COLO668 (cell line): ENCODE measurements at regions not wholly inside any gene's neighbourhood (a gene's known extent, or its start where the extent isn't known, plus 50 kb on each side); places are given as distances from the start of the nearest gene placed in this dataset.
"Not testable (repeated sequence)": the region's sequence is repeated elsewhere in the genome, so short reads cannot be mapped to it uniquely, and the experiment has no call there.

Experiments
- DNase-seq: peaks from one replicate; lab custom pipeline; 2025; ENCODE audit not compliant: unreplicated experiment; lab: John Stamatoyannopoulos, UW

DNA sequence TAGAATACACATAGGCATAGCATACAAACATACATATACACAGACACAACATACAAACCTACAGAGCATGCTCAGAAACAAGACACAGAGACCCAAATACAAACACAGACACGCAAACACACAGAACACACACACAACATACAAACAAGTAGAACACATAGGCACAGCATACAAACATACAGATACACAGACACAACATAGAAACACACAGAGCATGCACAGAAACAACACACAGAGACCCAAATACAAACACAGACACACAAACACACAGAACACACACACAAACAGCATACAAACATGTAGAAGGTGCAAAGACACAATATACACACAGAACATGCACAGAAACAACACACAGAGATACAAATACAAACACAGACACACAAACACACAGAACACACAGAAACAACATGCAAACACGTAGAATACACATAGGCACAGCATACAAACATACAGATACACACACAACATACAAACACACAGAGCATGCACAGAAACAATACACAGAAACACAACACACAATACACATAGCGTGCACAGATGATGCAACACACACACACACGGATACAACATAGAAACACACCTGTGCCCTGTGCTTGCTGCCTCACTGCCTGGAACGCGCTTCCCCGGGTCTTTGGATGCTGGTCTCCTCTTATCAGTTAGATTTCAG lies 469.0 kb upstream of the CDH4 start:
- DNase-seq = no peak

DNA sequence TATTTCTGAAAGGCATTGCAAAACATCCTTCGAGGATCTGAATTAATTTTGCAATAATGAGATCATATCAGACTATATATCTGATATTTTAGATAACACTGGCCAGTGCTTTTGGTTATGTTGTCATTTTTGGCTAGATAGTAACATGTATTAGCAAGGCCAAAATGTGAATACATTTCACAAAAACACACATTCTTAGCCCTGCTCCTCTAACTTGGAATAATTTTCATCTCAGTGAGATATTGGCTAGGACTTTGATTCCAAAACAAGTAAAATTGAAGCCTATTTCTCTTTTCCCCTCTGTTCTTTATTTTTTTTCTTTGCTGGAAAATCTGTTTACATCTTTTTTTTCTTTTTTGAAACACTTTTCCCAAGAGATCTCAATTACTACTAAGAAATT lies 466.8 kb upstream of the CDH4 start:
- no peak for DNase-seq

DNA sequence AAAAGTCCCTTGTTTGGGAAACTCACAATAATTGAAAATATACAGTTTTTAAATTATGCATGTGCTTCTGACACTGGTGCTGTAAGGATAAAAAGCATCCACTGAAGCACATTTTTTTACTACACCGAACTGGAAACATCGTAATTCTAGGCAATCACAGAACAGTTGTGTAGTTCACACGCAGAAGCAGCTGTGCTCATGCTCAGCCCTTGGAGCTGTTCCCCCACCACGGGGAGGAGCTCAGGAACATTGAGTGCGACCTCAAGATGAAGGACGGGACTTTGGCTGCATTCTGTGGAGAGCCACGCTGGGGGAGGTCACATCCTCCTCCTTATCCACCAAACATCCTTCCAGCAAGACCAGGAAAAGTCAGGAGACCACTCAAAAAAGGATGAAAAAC lies 466.3 kb upstream of the CDH4 start:
- DNase-seq = no peak

DNA sequence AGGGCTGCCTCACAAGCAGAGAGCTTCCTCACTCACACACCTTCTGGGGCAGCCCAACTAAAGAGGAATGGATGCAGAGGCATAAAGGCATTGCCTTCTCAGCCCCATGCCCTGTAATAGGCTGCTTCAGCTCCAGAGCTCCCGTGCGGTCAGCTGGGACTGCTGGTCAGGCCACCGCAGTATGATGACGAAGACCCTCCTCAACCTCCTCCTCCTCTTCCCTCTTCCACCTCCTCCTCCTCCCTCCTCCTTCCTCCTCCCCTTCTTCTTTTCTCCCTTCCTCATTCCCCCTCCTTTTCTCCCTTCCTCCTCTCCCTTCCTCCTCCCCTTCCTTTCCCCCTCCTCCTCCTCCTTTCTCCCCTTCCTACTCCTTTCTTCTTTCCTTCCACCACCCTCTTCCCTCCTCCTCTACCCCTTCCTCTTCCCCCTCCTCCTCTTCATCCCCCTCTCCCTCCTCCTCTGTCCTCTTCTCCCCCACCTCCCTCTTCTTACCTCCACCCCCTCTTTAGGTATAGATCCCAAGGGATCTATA lies 465.3 kb upstream of the CDH4 start:
- DNase-seq = no peak

DNA sequence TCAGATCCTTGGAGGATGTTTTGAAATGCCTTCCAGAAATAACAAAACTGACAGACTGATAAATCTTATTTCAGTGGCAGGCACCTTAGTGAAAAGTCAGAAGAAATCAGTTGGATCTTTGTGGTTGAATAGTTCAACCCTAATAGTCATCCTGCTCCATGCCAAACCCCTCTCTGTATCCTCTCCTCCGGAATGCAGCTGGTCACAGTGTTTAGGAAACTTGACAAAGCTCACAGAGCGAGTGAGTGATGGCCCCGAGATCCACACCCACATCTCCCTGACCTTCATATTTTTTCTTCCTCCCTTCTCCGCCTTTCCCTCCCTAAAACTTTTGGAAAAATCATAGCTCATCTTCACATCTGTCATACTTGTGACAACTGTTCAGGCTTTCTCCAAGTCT lies 464.8 kb upstream of the CDH4 start:
- DNase-seq = no peak

DNA sequence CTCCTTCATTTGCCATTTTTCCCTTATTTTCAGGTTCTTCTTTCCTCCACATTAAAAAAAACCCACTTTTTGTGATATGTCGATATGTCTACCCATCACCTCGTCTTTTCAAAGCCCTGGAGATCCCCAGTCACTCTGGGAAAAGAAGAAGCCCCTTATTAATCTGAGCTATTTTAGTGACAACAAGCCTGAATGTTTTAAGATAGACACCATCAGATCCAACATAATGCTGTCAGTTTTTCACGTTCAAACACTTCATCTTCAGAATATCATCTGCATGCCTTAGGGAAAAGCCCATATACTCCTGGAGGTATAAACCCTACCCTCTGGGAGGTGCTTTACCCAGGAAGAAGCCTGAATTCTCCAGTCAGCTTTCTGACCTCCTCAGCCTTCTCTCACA lies 464.0 kb upstream of the CDH4 start:
- no peak for DNase-seq

DNA sequence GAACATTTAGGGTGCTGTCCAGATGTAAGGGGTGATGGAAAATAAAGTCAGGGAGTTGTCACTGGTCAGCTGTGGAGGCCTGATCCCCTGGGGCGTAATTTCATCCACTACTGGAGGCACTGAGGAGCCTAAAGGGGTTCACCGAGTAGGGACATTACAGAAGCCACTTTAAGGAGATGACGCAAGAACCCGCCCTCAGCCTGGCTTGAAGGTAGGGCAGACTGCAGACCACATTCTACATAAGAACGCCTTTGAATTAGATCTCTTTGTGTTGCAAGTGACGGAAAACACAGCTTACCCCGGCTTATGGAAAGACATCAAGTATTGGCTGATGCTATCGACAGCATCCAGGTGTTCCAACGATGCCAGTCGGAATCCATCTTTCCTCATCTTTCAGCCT lies 462.7 kb upstream of the CDH4 start:
- no peak for DNase-seq

DNA sequence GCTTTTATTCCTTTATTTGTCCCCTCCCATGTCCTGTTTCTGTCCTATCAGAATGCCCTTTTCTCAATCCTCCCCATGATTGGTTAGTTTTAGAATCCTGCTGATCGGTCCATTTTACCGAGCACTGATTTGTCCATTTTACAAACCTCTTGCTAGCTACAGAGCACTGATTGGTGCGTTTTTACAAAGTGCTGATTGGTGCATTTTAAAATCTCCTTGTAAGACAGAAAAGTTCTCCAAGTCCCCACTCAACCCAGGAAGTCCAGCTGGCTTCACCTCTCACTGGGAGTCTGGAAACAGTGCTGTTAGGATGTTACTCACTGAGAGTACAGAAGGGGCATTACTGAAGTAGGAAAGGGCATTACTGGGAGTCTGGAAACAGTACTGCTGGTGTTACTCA lies 461.7 kb upstream of the CDH4 start:
- not testable (repeated sequence) for DNase-seq

DNA sequence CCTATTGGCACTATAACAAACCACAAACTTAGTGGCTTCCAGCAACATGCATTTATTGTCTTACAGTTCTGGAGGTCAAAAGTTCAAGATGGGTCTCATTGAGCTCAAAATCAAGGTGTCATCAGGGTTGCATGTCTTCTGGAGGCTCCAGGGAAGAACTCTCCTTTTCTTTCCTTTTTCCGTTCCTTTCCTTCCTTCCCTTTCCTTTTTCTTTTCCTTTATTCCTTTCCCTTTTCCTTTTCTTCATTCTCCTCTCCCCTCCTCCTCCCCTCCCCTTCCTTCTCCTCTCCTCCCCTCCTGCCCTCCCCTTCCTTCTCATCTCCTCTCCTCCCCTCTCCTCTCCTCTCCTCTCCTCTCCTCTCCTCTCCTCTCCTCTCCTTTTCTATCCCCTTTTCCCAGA lies 460.2 kb upstream of the CDH4 start:
- DNase-seq = no peak

DNA sequence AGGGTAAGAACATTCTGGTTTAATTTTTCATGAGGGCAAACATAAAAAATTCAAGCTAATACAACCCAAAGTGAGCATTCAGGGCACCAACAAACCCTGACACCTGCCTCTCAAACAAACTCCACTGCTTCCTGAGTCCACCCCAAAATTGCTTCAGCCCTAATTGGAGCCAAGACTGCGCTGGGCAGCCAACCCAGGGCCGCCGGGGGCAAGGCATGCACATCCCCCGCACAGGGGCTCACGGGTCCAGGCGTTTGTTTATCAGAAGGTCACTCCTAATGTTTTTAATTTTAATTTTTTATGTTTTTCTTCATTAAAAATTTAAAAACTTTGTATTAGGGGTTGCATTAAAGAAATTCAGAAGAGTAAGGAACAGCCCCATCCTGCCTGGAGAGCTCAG lies 459.1 kb upstream of the CDH4 start:
- DNase-seq = no peak

DNA sequence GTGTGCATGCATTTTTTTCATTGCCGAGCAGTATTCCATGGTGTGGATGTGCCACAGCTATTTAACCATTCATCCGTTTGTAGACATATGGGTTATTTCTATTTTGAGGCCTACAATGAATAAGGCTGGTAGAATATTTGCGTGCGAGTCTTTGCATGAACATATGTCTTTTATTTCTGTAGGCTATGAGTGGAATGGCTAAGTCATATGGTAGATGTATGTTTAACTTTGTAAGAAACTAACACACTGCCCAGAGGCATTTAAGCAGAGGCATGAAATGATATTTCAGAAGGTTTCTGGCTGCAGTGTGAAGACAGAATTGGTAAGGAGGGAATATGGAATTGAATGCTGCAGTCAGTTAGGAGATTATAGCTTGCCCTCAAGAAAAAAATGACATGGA lies 457.4 kb upstream of the CDH4 start:
- no peak for DNase-seq

DNA sequence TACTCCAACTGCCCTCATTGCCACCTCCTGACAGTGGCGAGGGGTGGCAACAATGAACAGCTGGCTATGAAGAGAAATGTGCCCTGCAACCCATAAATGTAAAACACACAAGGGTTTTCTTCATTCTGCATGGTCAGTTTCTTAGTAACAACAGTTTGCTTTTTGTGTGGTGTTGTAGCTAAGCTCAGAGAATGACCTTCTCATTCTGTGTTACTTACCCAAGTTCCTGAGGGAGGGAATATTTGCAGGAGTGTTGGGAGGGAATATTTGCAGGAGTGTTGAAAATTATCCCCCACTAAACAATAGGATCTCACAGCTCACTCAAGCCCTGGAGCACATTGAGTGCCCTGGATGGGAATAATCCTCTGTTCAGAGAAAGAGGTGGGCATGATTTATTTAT lies 456.4 kb upstream of the CDH4 start:
- DNase-seq = no peak

DNA sequence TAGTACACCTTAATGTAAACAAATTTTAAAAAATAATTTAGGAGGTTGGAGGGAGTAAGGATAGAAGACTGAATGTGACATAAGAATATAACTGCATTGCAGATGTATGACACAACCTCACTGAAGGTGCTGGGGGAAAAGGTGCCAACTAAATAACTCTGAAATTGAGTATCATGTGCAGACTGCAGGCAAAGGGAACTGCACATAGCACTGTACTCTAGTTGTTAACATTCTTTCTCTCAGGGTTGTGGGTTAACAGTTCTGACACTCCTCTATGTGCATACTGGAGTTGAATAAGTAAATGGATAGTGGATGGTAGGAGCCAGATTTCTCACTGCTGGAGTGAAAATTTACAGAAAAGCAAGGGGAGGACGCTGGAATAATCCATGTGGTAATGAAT lies 451.9 kb upstream of the CDH4 start:
- no peak for DNase-seq

DNA sequence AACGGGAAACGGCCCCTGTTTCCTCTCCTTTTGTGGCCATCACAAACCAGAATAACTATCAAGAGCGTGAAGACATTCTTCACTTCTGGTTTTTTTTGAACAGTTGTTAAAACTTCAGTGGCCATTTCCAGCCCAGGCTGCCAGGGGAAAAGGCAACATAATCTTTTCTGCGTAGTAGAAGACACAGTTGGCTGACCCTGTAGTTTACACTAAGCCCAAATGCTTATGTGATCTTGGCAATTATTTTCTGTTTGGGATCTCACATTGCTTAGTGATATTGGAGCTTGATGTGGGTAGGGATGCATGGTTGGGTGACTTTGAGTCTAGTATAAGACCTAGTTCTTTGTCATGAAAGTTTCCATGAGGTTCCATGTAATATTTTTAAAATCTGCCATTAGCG lies 449.4 kb upstream of the CDH4 start:
- no peak for DNase-seq

DNA sequence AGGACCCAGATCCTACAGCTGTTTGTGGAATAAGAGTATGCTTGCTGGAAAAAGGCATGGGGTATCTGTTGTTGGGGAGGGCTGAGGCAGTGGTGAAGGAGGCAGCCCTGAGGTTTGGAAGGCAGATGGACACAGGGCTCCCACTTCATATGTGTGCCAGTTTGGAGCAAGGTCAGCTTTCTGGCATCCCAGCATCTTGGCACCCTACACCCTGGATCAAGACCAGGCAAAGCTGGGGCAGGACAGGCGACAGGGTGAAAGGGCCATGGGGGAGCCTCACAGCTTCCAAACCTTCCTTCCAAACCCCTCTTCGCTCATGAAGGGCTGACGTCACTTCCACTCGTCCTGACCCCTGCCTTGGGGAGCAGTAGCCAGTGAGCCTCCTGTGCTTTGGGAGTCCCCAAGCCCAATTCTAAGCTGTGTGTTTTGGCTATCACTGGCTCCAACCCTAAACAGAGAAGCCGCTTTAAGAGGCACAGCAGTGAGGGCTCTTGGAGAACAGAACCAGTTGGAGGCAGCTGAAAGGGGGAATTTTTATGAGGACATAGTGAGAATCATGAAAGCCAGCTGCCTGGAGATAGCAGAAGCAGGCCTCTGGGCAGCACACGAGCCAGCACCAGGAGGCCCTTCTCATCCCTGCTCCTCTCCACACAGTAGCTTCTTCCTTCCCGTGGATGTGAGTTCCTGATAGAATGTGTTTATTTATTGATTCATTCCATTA lies 448.6 kb upstream of the CDH4 start:
- no peak for DNase-seq

DNA sequence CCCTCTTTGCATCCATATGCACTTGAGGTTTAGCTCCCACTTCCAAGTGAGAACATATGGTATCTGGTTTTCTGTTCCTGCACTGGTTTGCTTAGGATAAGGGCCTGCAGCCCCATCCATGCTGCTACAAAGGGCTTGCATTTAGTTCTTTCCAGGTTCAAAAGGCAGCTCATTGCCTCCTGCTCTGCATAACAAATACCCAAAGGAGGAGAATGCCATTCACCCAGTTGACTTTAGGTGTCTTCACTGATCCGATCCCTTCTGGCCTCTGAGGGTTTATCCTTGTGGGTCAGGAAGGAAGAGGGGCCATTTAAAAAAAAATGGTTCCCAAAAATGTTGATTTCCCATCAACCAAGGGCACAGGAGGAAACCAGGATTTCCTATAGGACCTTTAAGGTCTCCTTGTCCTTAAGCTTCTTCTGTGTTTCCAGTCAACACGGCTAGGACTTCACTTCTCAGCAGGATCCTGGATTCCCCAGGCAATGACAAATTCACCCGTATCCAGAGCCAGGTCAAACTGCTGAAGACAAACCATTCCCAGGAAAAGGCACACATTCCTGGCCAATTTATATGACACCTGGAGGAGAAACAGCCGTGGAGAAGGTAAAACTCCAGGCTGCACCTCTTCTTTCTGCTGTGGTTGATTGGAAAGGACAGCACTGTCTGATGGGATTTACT lies 447.7 kb upstream of the CDH4 start:
- no peak for DNase-seq

DNA sequence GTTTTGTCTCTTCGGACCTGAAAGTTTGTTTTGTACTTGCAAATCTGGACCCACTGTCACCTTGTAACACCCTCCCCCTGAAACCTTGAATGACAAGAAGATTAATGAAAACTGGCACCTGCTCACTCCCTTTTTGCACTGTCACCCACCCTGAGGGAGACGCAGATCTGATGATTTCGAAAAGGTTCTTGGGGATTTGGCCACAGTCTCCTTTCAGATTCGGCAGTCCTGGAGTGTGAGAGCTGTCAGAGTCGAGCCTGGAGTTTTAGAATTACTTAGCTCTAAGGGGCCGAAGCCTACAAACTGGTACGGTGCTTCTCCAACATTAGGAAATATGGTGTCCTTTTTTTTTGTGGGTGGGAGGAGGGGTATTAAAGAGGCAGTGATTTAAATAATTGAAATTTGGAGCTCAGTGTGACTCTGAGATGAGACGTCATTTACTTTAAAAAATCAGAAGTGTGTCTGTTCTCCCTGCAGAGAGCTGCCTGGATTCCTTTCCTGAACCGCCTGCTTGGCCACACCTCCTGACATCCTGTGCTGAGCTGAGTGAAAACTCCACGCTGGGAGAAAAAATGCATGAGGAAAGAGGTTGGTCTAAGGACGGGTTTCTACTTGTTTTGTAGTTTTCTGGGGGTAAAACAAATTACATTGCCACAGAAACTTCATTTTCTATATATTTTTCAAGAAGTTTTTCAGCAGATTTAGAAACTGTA lies 447.0 kb upstream of the CDH4 start:
- no peak for DNase-seq

DNA sequence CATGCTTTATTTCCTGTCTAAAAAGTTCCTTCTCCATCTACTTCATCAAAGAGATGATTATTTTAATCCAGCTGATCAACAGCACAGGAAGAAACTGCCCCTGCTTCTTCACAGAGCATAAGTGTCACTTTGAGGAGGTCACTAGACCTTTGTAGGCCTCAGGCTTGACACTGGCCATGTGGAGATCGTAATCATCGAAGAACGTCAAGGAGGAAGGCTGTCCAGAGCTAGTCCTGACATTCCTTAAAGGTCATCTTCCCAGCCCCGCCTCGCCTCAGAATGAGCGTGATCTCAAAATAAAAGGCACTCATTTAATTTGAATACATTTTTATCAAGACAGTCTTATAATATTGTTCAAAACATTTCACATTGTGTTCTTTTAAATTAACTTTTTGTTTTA lies 445.7 kb upstream of the CDH4 start:
- no peak for DNase-seq

DNA sequence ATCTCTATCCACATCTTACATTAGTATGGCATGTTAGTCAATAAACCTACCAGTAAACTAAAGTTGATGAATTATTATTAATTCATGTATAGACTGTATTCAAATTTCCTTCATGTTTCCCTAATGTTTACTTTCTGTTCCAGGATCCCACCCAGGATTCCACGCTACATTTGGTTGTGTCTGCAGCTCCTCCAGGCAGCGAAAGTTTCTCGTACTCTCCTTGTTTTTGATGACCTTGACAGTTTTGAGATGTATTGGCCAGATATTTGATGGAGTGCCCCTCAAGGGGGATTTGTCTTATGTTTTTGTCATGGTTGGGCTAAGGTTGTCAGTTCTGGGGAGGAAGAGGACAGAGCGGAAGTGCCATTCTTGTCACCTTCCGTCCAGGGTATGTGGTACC lies 445.2 kb upstream of the CDH4 start:
- DNase-seq = no peak

DNA sequence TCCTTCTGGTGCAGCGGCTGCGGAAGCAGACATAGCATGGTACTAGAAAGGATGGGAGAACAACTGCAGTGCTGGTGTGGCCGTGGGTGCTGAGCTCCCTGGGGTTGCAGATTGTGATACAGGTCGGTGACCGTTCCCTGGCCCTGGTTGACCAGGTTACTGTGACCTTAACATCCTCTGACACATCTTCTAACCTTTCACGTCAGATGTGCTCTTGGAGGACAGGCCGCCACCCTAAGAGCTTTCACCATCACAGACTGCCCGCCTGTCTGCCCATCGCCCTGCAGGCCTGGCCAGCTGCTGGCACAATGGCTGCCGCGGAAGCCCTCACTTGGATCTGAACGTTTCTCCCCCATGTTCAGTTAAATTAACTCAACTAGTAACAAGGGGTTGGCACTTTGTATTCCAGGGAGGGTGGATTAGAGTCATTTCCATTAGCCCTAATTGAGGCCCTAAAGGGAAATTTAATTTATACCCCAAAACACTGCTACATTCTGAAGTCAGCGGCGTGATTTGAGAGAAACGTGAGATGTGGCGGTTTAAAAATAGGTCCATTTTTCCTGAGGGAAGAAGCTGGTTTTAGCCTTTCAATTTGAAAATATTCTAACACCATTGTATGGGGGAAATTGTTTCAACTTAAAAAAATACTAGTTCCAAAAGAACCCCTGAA lies 443.9 kb upstream of the CDH4 start:
- no peak for DNase-seq

DNA sequence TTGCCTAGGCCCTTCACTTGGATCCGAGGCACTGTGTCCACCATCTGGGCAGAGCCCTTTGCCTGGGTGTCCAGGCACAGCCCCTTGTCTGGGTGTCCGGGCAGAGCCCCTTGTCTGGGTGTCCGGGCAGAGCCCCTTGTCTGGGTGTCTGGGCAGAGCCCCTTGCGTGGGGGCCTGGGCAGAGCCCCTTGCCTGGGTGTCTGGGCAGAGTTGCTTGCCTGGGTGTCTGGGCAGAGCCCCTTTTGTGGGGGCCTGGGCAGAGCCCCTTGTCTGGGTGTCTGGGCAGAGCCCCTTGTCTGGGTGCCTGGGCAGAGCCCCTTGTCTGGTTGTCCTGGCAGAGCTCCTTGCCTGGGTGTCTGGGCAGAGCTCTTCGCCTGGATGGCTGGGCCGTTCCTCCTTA lies 443.4 kb upstream of the CDH4 start:
- no peak for DNase-seq
